ENCODE measurements at regions not wholly inside any gene's neighbourhood (a gene's known extent, or its start where the extent isn't known, plus 50 kb on each side); places are given as distances from the start of the nearest gene placed in this dataset.

GRCh38 chr3:23129817-23130216, 73.3 kb upstream of the UBE2E2 start:
- H3K9ac ChIP-seq (ENCODE audit: low read length), result no peak overlapping the region
- H3K4me2 ChIP-seq (ENCODE audit: low read length), result peak overlapping the region; percentile 1
- H2AK5ac ChIP-seq (ENCODE audit: low read length), result no peak overlapping the region
- H4K91ac ChIP-seq (ENCODE audit: low read depth, low read length), result no peak overlapping the region
- WGBS (ENCODE audit: extremely low coverage, insufficient coverage, insufficient read length), result no CpG with 5 or more reads among the region's 3 CpGs
- H3K4ac ChIP-seq (ENCODE audit: low read depth, low read length), result no peak overlapping the region
- no peaks in the 10 kb centered on the region for H3K9me3 ChIP-seq (ENCODE audit: insufficient read depth, low read depth, low read length)
- no peak overlapping the region for H2BK120ac ChIP-seq (ENCODE audit: insufficient read depth, low read length, poor library complexity)
- H3K4me3 ChIP-seq (ENCODE audit: low read depth, low read length), result no peak overlapping the region
- no peak overlapping the region for H3K27ac ChIP-seq (ENCODE audit: low read depth, low read length)
- H3K18ac ChIP-seq (ENCODE audit: low read length), result no peak overlapping the region
- H3K23ac ChIP-seq (ENCODE audit: low read length), result no peak overlapping the region
- H3K4me1 ChIP-seq (ENCODE audit: control insufficient read depth in 1 of 2, insufficient read depth in 2 of 2, low read length in 2 of 2), result peaks cover 0 to 5% of the 10 kb centered on the region in 2 experiments
- no peaks in the 10 kb centered on the region for H3K27me3 ChIP-seq (ENCODE audit: insufficient read depth, low read length)
- no peak overlapping the region for H4K8ac ChIP-seq (ENCODE audit: low read depth, low read length)
- H3K14ac ChIP-seq (ENCODE audit: low read length), result no peak overlapping the region
- H2BK12ac ChIP-seq (ENCODE audit: low read length), result no peak overlapping the region
- H4K12ac ChIP-seq (ENCODE audit: low read depth, low read length), result no peak overlapping the region
- H3K79me2 ChIP-seq (ENCODE audit: control insufficient read depth, insufficient read depth, low read length, poor library complexity), result no peaks in the 10 kb centered on the region
- H3K79me1 ChIP-seq (ENCODE audit: low read length), result peaks cover 1% of the 10 kb centered on the region
- no peaks in the 10 kb centered on the region for H3K36me3 ChIP-seq (ENCODE audit: control insufficient read depth in 1 of 2, insufficient read depth in 2 of 2, low read length in 2 of 2)
- no peak overlapping the region for H2AFZ ChIP-seq (ENCODE audit: insufficient read depth, low read length, poor library complexity)
- H2BK5ac ChIP-seq (ENCODE audit: low read depth, low read length, poor library complexity), result no peak overlapping the region
- peak; percentile 74 to 84 for DNase-seq

- Histone ChIP-seq H3K4me2 (ENCODE audit: low read length) (no peak overlapping the region), H3K23ac (ENCODE audit: low read length) (no peak overlapping the region), H2AFZ (ENCODE audit: insufficient read depth, low read length, poor library complexity) (no peak overlapping the region), H3K14ac (ENCODE audit: low read length) (no peak overlapping the region), H3K27ac (ENCODE audit: low read depth, low read length) (no peak overlapping the region), H3K4ac (ENCODE audit: low read depth, low read length) (no peak overlapping the region), H3K9me3 (ENCODE audit: insufficient read depth, low read depth, low read length) (no peaks in the 10 kb centered on the region), H2BK12ac (ENCODE audit: low read length) (no peak overlapping the region), H4K8ac (ENCODE audit: low read depth, low read length) (no peak overlapping the region), H2AK5ac (ENCODE audit: low read length) (no peak overlapping the region), H3K9ac (ENCODE audit: low read length) (no peak overlapping the region), H3K79me1 (ENCODE audit: low read length) (peaks cover 1% of the 10 kb centered on the region), H3K36me3 (ENCODE audit: control insufficient read depth in 1 of 2, insufficient read depth in 2 of 2, low read length in 2 of 2) (no peaks in the 10 kb centered on the region), H3K79me2 (ENCODE audit: control insufficient read depth, insufficient read depth, low read length, poor library complexity) (no peaks in the 10 kb centered on the region), H3K4me3 (ENCODE audit: low read depth, low read length) (no peak overlapping the region), H2BK120ac (ENCODE audit: insufficient read depth, low read length, poor library complexity) (no peak overlapping the region), H2BK5ac (ENCODE audit: low read depth, low read length, poor library complexity) (no peak overlapping the region), H3K4me1 (ENCODE audit: control insufficient read depth in 1 of 2, insufficient read depth in 2 of 2, low read length in 2 of 2) (peaks cover 0 to 5% of the 10 kb centered on the region in 2 experiments), H3K27me3 (ENCODE audit: insufficient read depth, low read length) (no peaks in the 10 kb centered on the region), H4K91ac (ENCODE audit: low read depth, low read length) (no peak overlapping the region), H4K12ac (ENCODE audit: low read depth, low read length) (no peak overlapping the region), H3K18ac (ENCODE audit: low read length) (no peak overlapping the region)
- DNase-seq, result peak; percentile 62 to 80
- no CpG with 5 or more reads among the region's 4 CpGs for WGBS (ENCODE audit: extremely low coverage, insufficient coverage, insufficient read length)
Measured at GRCh38 chr3:23130406-23130805, 72.7 kb upstream of the UBE2E2 start.

GRCh38 chr3:23135026-23135785, 67.9 kb upstream of the UBE2E2 start:
- Histone ChIP-seq H3K27ac (ENCODE audit: low read depth, low read length) (no peak overlapping the region), H3K27me3 (ENCODE audit: insufficient read depth, low read length) (no peaks in the 10 kb centered on the region), H2BK120ac (ENCODE audit: insufficient read depth, low read length, poor library complexity) (no peak overlapping the region), H3K4me2 (ENCODE audit: low read length) (no peak overlapping the region), H2BK5ac (ENCODE audit: low read depth, low read length, poor library complexity) (no peak overlapping the region), H2BK12ac (ENCODE audit: low read length) (no peak overlapping the region), H3K4me1 (ENCODE audit: control insufficient read depth in 1 of 2, insufficient read depth in 2 of 2, low read length in 2 of 2) (no peaks in the 10 kb centered on the region), H3K79me1 (ENCODE audit: low read length) (peaks cover 1% of the 10 kb centered on the region), H4K8ac (ENCODE audit: low read depth, low read length) (no peak overlapping the region), H3K79me2 (ENCODE audit: control insufficient read depth, insufficient read depth, low read length, poor library complexity) (no peaks in the 10 kb centered on the region), H3K18ac (ENCODE audit: low read length) (no peak overlapping the region), H3K9me3 (ENCODE audit: insufficient read depth, low read depth, low read length) (no peaks in the 10 kb centered on the region), H3K9ac (ENCODE audit: low read length) (no peak overlapping the region), H2AFZ (ENCODE audit: insufficient read depth, low read length, poor library complexity) (no peak overlapping the region), H3K23ac (ENCODE audit: low read length) (no peak overlapping the region), H3K4me3 (ENCODE audit: low read depth, low read length) (no peak overlapping the region), H4K12ac (ENCODE audit: low read depth, low read length) (no peak overlapping the region), H3K36me3 (ENCODE audit: control insufficient read depth in 1 of 2, insufficient read depth in 2 of 2, low read length in 2 of 2) (no peaks in the 10 kb centered on the region), H2AK5ac (ENCODE audit: low read length) (no peak overlapping the region), H3K4ac (ENCODE audit: low read depth, low read length) (no peak overlapping the region), H4K91ac (ENCODE audit: low read depth, low read length) (no peak overlapping the region), H3K14ac (ENCODE audit: low read length) (no peak overlapping the region)
- DNase-seq, result peak; percentile 70 to 87
- no CpG with 5 or more reads among the region's 12 CpGs for WGBS (ENCODE audit: extremely low coverage, insufficient coverage, insufficient read length)

DNA sequence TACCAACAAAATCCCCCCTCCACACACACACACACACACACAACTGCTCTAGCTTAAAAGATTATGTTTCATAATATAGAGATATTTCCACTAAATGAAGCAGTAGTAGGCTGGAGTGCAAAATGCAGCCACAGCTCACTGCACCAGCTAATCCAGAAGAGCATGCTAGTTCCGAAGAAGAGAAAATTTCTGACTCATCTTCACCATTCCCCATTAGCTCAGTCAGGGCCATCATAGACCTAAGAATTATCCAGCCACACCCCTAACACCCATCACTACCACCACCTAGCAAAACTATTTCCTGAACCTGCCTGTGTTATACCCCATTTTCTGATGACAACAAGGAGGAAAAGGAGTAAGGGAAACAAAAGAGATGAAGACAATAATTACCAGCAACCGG, 67.1 kb upstream of the UBE2E2 start:
- no peak overlapping the region for H2BK12ac ChIP-seq (ENCODE audit: low read length)
- no peaks in the 10 kb centered on the region for H3K79me2 ChIP-seq (ENCODE audit: control insufficient read depth, insufficient read depth, low read length, poor library complexity)
- WGBS (ENCODE audit: extremely low coverage, insufficient coverage, insufficient read length), result no CpG with 5 or more reads among the region's 2 CpGs

More for the DNA sequence above, 67.1 kb upstream of the UBE2E2 start:
- Histone ChIP-seq H3K14ac (ENCODE audit: low read length) (no peak overlapping the region), H3K4ac (ENCODE audit: low read depth, low read length) (no peak overlapping the region), H3K4me3 (ENCODE audit: low read depth, low read length) (no peak overlapping the region), H2BK120ac (ENCODE audit: insufficient read depth, low read length, poor library complexity) (no peak overlapping the region), H3K23ac (ENCODE audit: low read length) (no peak overlapping the region), H2AFZ (ENCODE audit: insufficient read depth, low read length, poor library complexity) (no peak overlapping the region), H4K91ac (ENCODE audit: low read depth, low read length) (no peak overlapping the region), H4K8ac (ENCODE audit: low read depth, low read length) (no peak overlapping the region), H3K79me1 (ENCODE audit: low read length) (no peaks in the 10 kb centered on the region), H4K12ac (ENCODE audit: low read depth, low read length) (no peak overlapping the region), H3K9ac (ENCODE audit: low read length) (no peak overlapping the region), H3K4me2 (ENCODE audit: low read length) (no peak overlapping the region), H3K36me3 (ENCODE audit: control insufficient read depth in 1 of 2, insufficient read depth in 2 of 2, low read length in 2 of 2) (no peaks in the 10 kb centered on the region), H3K9me3 (ENCODE audit: insufficient read depth, low read depth, low read length) (no peaks in the 10 kb centered on the region), H2AK5ac (ENCODE audit: low read length) (no peak overlapping the region), H2BK5ac (ENCODE audit: low read depth, low read length, poor library complexity) (no peak overlapping the region), H3K27ac (ENCODE audit: low read depth, low read length) (no peak overlapping the region), H3K27me3 (ENCODE audit: insufficient read depth, low read length) (no peaks in the 10 kb centered on the region), H3K4me1 (ENCODE audit: control insufficient read depth in 1 of 2, insufficient read depth in 2 of 2, low read length in 2 of 2) (no peaks in the 10 kb centered on the region), H3K18ac (ENCODE audit: low read length) (no peak overlapping the region)
- peak in 1 of 2 donors; percentile 47 for DNase-seq
